Activated naive CD8-positive, alpha-beta T cell treated with anti-CD3 and anti-CD28 coated beads for 36 hours (primary cell): ENCODE measurements at regions not wholly inside any gene's neighbourhood (a gene's known extent, or its start where the extent isn't known, plus 50 kb on each side); places are given as distances from the start of the nearest gene placed in this dataset.

Source experiments
- DNase-seq: peaks from one replicate; pipeline ENCODE4 v3.0.0; 2021
- H3K27ac Mint-ChIP-seq: one replicate; pipeline ENCODE4 v1.8.0; 2022; ENCODE audit warnings: mild to moderate bottlenecking, moderate library complexity, mixed read lengths
- H3K27me3 Mint-ChIP-seq: one replicate; pipeline ENCODE4 v1.8.0; 2022; ENCODE audit warnings: mild to moderate bottlenecking, mixed read lengths
- H3K36me3 Mint-ChIP-seq: one replicate; pipeline ENCODE4 v1.8.0; 2021; ENCODE audit warnings: mild to moderate bottlenecking, mixed read lengths
- H3K4me1 Mint-ChIP-seq: one replicate; pipeline ENCODE4 v1.8.0; 2021; ENCODE audit warnings: mixed read lengths
- H3K4me3 Mint-ChIP-seq: one replicate; pipeline ENCODE4 v1.8.0; 2022; ENCODE audit warnings: mild to moderate bottlenecking, moderate library complexity, mixed read lengths
- H3K9me3 Mint-ChIP-seq: one replicate; pipeline ENCODE4 v1.8.0; 2022; ENCODE audit warnings: mixed read lengths

- Mint-ChIP-seq H3K27me3 (no peaks in the 10 kb centered on the region), H3K4me3 (no peak overlapping the region), H3K36me3 (no peaks in the 10 kb centered on the region), H3K4me1 (no peaks in the 10 kb centered on the region), H3K27ac (no peak overlapping the region), H3K9me3 (peaks cover 1% of the 10 kb centered on the region)
- no peak for DNase-seq
These were observed 1206.9 kb upstream of the SEL1L start for GRCh38 chr14:82740547-82740946.

- Mint-ChIP-seq H3K4me1 (no peaks in the 10 kb centered on the region), H3K27ac (no peak overlapping the region), H3K9me3 (peaks cover 6% of the 10 kb centered on the region), H3K4me3 (no peak overlapping the region), H3K27me3 (no peaks in the 10 kb centered on the region), H3K36me3 (no peaks in the 10 kb centered on the region)
- no peak for DNase-seq
These were observed 1221.8 kb upstream of the SEL1L start for GRCh38 chr14:82755476-82755875.

DNA sequence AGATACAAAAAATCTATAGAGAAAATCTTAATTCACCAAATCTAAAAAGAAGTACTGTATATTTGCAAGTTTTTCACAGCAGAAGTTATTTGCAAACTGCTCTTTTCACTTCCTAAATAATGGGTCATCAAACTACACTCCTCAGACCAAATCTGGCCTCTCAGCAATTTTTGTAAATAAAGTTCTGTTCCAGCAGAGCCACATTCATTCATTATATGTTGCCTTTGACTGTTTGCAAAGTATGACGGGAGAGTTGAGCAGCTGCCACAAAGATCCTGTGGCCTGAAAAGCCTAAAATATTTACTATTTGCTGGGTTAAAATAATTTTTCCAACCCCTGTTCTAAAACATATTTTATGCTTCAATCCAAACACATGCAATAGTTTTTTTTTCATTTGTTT, 1222.3 kb upstream of the SEL1L start:
- Mint-ChIP-seq H3K27ac (no peak overlapping the region), H3K36me3 (no peaks in the 10 kb centered on the region), H3K4me1 (no peaks in the 10 kb centered on the region), H3K27me3 (no peaks in the 10 kb centered on the region), H3K9me3 (peaks cover 6% of the 10 kb centered on the region), H3K4me3 (no peak overlapping the region)
- no peak for DNase-seq

DNA sequence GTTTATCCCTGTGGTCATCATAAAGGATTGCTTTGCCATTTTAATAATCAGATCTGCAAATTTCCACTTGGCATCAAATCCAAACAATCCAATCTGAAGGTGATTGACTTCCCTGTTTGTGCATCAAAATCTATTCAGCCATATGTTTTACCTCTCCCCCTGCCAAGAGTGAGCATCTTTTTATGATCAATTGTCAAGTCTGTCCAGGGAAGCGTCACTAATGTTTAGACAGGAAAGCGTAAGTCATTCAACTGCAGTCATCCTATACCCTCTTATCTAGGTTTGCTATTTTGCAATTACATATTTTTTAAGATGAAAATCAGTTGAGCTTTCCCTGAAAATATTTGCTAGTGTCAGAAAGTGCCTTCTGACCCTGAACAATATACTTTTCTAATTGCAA, 1224.1 kb upstream of the SEL1L start:
- Mint-ChIP-seq H3K4me3 (no peak overlapping the region), H3K27me3 (no peaks in the 10 kb centered on the region), H3K4me1 (no peaks in the 10 kb centered on the region), H3K9me3 (peaks cover 6% of the 10 kb centered on the region), H3K36me3 (no peaks in the 10 kb centered on the region), H3K27ac (no peak overlapping the region)
- DNase-seq: no peak

- H3K4me1 Mint-ChIP-seq: no peaks in the 10 kb centered on the region
- no peak overlapping the region for H3K27ac Mint-ChIP-seq
- no peaks in the 10 kb centered on the region for H3K36me3 Mint-ChIP-seq
- H3K4me3 Mint-ChIP-seq: no peak overlapping the region
- H3K9me3 Mint-ChIP-seq: no peaks in the 10 kb centered on the region
- no peaks in the 10 kb centered on the region for H3K27me3 Mint-ChIP-seq
- no peak for DNase-seq
These were observed 1226.0 kb upstream of the SEL1L start for GRCh38 chr14:82759656-82760055.

GRCh38 chr14:82766123-82766522, 1232.5 kb upstream of the SEL1L start:
- Mint-ChIP-seq H3K9me3 (no peaks in the 10 kb centered on the region), H3K4me3 (no peak overlapping the region), H3K36me3 (no peaks in the 10 kb centered on the region), H3K27ac (no peak overlapping the region), H3K27me3 (no peaks in the 10 kb centered on the region), H3K4me1 (no peaks in the 10 kb centered on the region)
- DNase-seq: no peak

GRCh38 chr14:82766996-82767395, 1233.3 kb upstream of the SEL1L start:
- Mint-ChIP-seq H3K9me3 (no peaks in the 10 kb centered on the region), H3K4me1 (no peaks in the 10 kb centered on the region), H3K4me3 (no peak overlapping the region), H3K36me3 (no peaks in the 10 kb centered on the region), H3K27ac (no peak overlapping the region), H3K27me3 (no peaks in the 10 kb centered on the region)
- no peak for DNase-seq

DNA sequence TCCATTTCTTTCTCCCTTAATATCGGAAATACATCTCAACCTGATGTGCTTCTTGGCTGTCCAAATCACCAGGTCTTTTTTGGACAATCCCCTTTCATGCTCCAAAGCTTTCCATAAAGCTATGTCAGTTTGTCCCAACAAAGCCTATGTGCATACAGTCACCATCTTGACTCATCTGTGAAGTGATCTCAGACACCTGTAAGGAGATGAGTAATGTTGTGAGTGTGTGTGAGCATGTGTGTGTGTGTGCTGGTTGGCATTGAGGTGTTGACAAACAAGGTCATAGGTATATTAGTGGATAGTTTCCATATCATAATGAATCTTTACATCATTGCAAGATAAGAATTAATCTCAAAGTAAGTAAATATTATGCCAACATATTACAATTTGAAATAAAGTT, 1243.3 kb upstream of the SEL1L start:
- H3K27me3 Mint-ChIP-seq: no peaks in the 10 kb centered on the region
- no peaks in the 10 kb centered on the region for H3K36me3 Mint-ChIP-seq
- no peaks in the 10 kb centered on the region for H3K4me1 Mint-ChIP-seq
- no peak for DNase-seq
- H3K4me3 Mint-ChIP-seq: no peak overlapping the region
- no peaks in the 10 kb centered on the region for H3K9me3 Mint-ChIP-seq
- no peak overlapping the region for H3K27ac Mint-ChIP-seq

GRCh38 chr14:82778008-82778590, 1244.4 kb upstream of the SEL1L start:
- Mint-ChIP-seq H3K4me3 (no peak overlapping the region), H3K9me3 (no peaks in the 10 kb centered on the region), H3K27ac (no peak overlapping the region), H3K27me3 (no peaks in the 10 kb centered on the region), H3K36me3 (no peaks in the 10 kb centered on the region), H3K4me1 (no peaks in the 10 kb centered on the region)
- no peak for DNase-seq

GRCh38 chr14:82778601-82779000, 1244.9 kb upstream of the SEL1L start:
- no peaks in the 10 kb centered on the region for H3K27me3 Mint-ChIP-seq
- H3K36me3 Mint-ChIP-seq: no peaks in the 10 kb centered on the region

GRCh38 chr14:82779301-82779700, 1245.6 kb upstream of the SEL1L start:
- Mint-ChIP-seq H3K36me3 (no peaks in the 10 kb centered on the region), H3K9me3 (no peaks in the 10 kb centered on the region), H3K4me1 (no peaks in the 10 kb centered on the region), H3K27ac (no peak overlapping the region), H3K27me3 (no peaks in the 10 kb centered on the region), H3K4me3 (no peak overlapping the region)
- no peak for DNase-seq

More at GRCh38 chr14:82778601-82779000, 1244.9 kb upstream of the SEL1L start:
- Mint-ChIP-seq H3K4me1 (no peaks in the 10 kb centered on the region), H3K27ac (no peak overlapping the region), H3K9me3 (no peaks in the 10 kb centered on the region), H3K4me3 (no peak overlapping the region)
- DNase-seq: no peak

DNA sequence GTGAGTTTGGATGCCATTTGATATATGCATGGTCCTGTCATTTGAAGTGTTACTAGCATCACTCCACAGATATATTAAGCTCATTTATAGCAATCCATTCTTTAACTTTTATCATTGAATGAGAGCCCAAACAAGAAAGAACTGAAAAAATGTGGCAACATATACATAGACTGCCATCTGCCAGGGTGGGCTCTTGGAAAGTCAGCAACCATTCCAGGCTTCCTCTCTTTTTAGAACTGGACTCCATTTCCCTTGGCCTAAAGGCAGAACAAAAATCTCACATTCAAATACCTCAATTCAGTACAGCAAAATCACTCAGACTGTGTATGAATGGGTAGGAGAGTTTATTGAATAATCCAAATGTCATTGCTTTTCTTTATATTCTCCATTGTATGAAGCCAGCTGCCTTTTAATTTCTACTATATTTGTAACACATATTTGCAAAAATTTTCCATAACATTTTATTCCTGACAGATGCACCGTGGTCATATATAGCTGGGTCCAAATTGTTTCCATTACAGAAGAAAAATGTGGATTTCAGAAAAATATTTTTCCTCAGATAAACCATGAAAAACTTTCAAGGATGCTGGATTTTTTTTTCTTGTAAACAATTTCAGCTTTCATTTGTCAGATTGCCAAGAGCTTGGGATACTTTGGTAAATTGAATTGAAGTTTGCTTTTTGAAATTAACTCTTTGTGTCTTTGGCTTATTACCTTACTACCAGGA, 1252.3 kb upstream of the SEL1L start:
- H3K9me3 Mint-ChIP-seq: peaks cover 2% of the 10 kb centered on the region
- no peaks in the 10 kb centered on the region for H3K4me1 Mint-ChIP-seq
- no peaks in the 10 kb centered on the region for H3K36me3 Mint-ChIP-seq
- H3K27ac Mint-ChIP-seq: no peak overlapping the region
- no peaks in the 10 kb centered on the region for H3K27me3 Mint-ChIP-seq
- no peak overlapping the region for H3K4me3 Mint-ChIP-seq
- no peak for DNase-seq

DNA sequence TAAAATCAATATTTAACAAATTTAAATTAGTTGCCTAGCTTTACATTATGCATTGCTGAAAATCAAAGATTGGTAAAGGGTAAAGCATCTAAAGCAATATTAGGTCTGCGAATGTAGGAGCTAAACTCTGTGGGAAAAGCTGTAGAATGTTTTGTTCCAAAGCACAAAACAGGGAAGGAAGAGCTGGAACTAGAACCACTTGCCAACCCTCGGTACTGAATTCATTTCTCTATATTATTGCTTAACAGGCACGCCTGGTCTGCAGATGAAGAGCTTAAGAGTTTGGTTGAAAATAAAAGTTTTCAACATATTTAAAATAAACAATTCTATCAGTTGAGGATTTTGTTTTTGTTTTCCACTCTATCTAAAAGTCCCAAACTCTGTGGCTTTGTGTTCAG, 1252.8 kb upstream of the SEL1L start:
- peaks cover 2% of the 10 kb centered on the region for H3K9me3 Mint-ChIP-seq
- H3K27me3 Mint-ChIP-seq: no peaks in the 10 kb centered on the region
- DNase-seq: no peak
- no peak overlapping the region for H3K4me3 Mint-ChIP-seq
- no peaks in the 10 kb centered on the region for H3K4me1 Mint-ChIP-seq
- no peaks in the 10 kb centered on the region for H3K36me3 Mint-ChIP-seq
- no peak overlapping the region for H3K27ac Mint-ChIP-seq

GRCh38 chr14:82796086-82796485, 1262.4 kb upstream of the SEL1L start:
- Mint-ChIP-seq H3K36me3 (no peaks in the 10 kb centered on the region), H3K27me3 (no peaks in the 10 kb centered on the region), H3K27ac (no peak overlapping the region), H3K4me3 (no peak overlapping the region), H3K4me1 (no peaks in the 10 kb centered on the region), H3K9me3 (peaks cover 5% of the 10 kb centered on the region)
- no peak for DNase-seq

DNA sequence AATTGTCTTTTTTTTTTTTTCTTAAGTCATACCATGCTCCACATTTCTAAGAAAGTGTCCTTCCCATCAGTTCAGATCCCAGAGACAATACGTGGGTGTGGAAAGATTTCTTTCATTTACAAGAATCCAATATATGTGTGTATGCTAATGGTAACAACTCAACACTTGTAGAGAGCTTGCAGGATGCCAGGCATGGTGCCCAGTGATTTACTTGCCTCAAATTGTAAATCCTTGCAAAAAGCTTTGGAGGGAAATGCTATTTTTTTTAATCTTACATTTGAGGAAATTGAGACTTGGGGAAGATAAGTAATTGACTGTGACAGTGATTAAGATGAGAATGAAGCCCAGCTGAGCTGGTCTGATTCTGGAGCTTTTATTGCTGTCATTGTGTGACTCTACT, 1264.6 kb upstream of the SEL1L start:
- H3K4me1 Mint-ChIP-seq: no peaks in the 10 kb centered on the region
- H3K9me3 Mint-ChIP-seq: peaks cover 5% of the 10 kb centered on the region
- DNase-seq: no peak
- H3K4me3 Mint-ChIP-seq: no peak overlapping the region
- H3K27ac Mint-ChIP-seq: no peak overlapping the region
- H3K36me3 Mint-ChIP-seq: no peaks in the 10 kb centered on the region
- no peaks in the 10 kb centered on the region for H3K27me3 Mint-ChIP-seq
